ENCODE measurements at regions not wholly inside any gene's neighbourhood (a gene's known extent, or its start where the extent isn't known, plus 50 kb on each side); places are given as distances from the start of the nearest gene placed in this dataset.

GRCh38 chr15:66878761-66879160 lies 176.7 kb downstream of the SMAD6 start:
- Histone ChIP-seq H2AK5ac (ENCODE audit: low read depth, low read length) (no peak overlapping the region), H2BK5ac (ENCODE audit: low read depth, low read length) (no peak overlapping the region), H3K23me2 (ENCODE audit: low read depth, low read length) (no peaks in the 10 kb centered on the region), H3K36me3 (ENCODE audit: control insufficient read depth in 2 of 4, insufficient read depth in 4 of 4, low read length in 3 of 4) (no peaks in the 10 kb centered on the region), H3K4me2 (ENCODE audit: insufficient read depth in 1 of 2, low read depth in 2 of 2, low read length in 2 of 2) (no peak overlapping the region), H3K4me1 (replicated peaks in 1 of 4; ENCODE audit: control insufficient read depth in 3 of 4, insufficient read depth in 4 of 4, low read length in 3 of 4) (peaks cover 0 to 5% (median 4%) of the 10 kb centered on the region in 4 experiments; a peak in 5 of 7 replicates), H3K79me2 (ENCODE audit: control insufficient read depth in 1 of 2, insufficient read depth in 2 of 2, low read length in 2 of 2) (no peaks in the 10 kb centered on the region), H2AFZ (ENCODE audit: low read length) (no peak overlapping the region), H3K4ac (replicated peaks; ENCODE audit: insufficient read length, low read depth, low read length) (no peak overlapping the region), H4K8ac (ENCODE audit: extremely low read depth, insufficient read depth, low read length) (no peak overlapping the region), H3K79me1 (ENCODE audit: low read depth, low read length) (no peaks in the 10 kb centered on the region), H2BK15ac (ENCODE audit: low read length) (no peak overlapping the region), H3K9ac (replicated peaks in 1 of 4; ENCODE audit: extremely low read depth in 1 of 4, low read depth in 3 of 4, low read length in 3 of 4) (no peak overlapping the region), H3K14ac (ENCODE audit: insufficient read length) (no peak overlapping the region), H4K91ac (replicated peaks; ENCODE audit: insufficient read length, low read length) (no peak overlapping the region), H3K4me3 (ENCODE audit: extremely low read depth in 1 of 4, insufficient read depth in 2 of 4, low read depth in 3 of 4, low read length in 4 of 4) (no peak overlapping the region), H2BK12ac (ENCODE audit: low read depth, low read length) (no peak overlapping the region), H4K5ac (ENCODE audit: insufficient read length, low read depth, low read length) (no peak overlapping the region), H4K20me1 (replicated peaks in 1 of 2; ENCODE audit: control insufficient read depth in 1 of 2, insufficient read depth in 2 of 2, low read length in 2 of 2) (peaks cover 0 to 2% of the 10 kb centered on the region in 2 experiments), H3K18ac (ENCODE audit: extremely low read depth, low read length) (no peak overlapping the region), H3K27ac (ENCODE audit: low read depth, low read length) (no peak overlapping the region), H3K9me3 (ENCODE audit: insufficient read depth in 2 of 2, low read depth in 1 of 2, low read length in 1 of 2) (no peaks in the 10 kb centered on the region), H3K27me3 (replicated peaks in 1 of 4; ENCODE audit: control insufficient read depth in 3 of 4, extremely low read depth in 1 of 4, insufficient read depth in 3 of 4, low read length in 3 of 4) (no peaks in the 10 kb centered on the region), H2BK120ac (replicated peaks; ENCODE audit: low read depth, low read length) (no peak overlapping the region), H2BK20ac (ENCODE audit: low read length) (no peak overlapping the region), H3K23ac (ENCODE audit: insufficient read length) (no peak overlapping the region), H3K56ac (replicated peaks; ENCODE audit: insufficient read length, low read depth, low read length) (no peak overlapping the region)
- CTCF ChIA-PET (ENCODE audit: partially characterized antibody) = interaction anchor here (1.1 to 2.6 kb wide), 3 partner anchors 26 to 311 kb away, joined by 3 to 17 read pairs (median 3); no protein-coding TSS in a partner anchor
- POLR2A ChIA-PET (ENCODE audit: partially characterized antibody) = no interaction called here
- 92% methylated on average over 4 of the region's 4 CpGs; no CpG with 5 or more reads in 1 of the 2 experiments for WGBS, 2 experiments (ENCODE audit: extremely low coverage in 1 of 2, insufficient coverage in 1 of 2, insufficient read length in 1 of 2, insufficient replicate concordance in 2 of 2, low coverage in 1 of 2, low lambda C conversion rate in 2 of 2, missing lambda C conversion rate in 1 of 2)
- DNase-seq (ENCODE audit: low read depth in 1 of 2, low spot score in 2 of 2) = peak in 1 of 2 experiments; percentile 42
- TF ChIP-seq ATF2 (IDR thresholded peaks at IDR 0.05; ENCODE audit: low read length) = no peak
- no peak for FAIRE-seq
